K562 (cell line): ENCODE measurements at regions not wholly inside any gene's neighbourhood (a gene's known extent, or its start where the extent isn't known, plus 50 kb on each side); places are given as distances from the start of the nearest gene placed in this dataset.

Source experiments
- ATAC-seq: fragments of 200-7000 bp; cut with Tn5 transposase; 3 replicates; pipeline ENCODE4 v1.9.1; 2020; ENCODE audit warnings: moderate library complexity
- BruUV-seq: library from RNA; stranded (reverse); fragments of 400-500 nt; replicated peaks from 2 replicates; lab custom pipeline; 2021; lab: Mats Ljungman, UMichigan
- CTCF ChIA-PET: fragments of 300-600 bp; formaldehyde crosslinking; extraction: SDS; loops from one replicate; lab custom pipeline; 2021; ENCODE audit warnings: low intra/inter-chr PET ratio; lab: Yijun Ruan, JAX
- POLR2A ChIA-PET: fragments of 300-600, 350-650 bp; sonication (Branson Sonifier 250); formaldehyde crosslinking; extraction: SDS; loops from one replicate; lab custom pipeline; 2021; ENCODE audit warnings: antibody characterized with exemption, inconsistent platforms; lab: Yijun Ruan, JAX
- DNase-seq, 4 experiments: peaks; one replicate each; pipeline versions ENCODE4 v3.0.0 to v3.0.0-alpha.2; 2011 to 2018; ENCODE audit warnings: low spot score in 3 of 4, mixed read lengths in 3 of 4; ENCODE audit errors: extremely low read depth in 1 of 4
- FAIRE-seq: peaks from 2 replicates; lab custom pipeline; 2011; peaks lifted over from hg19 to GRCh38; lab: Jason Lieb, UNC
- H2AFZ ChIP-seq: 2 replicates; pipeline ENCODE4 v1.6.0; 2011; ENCODE audit warnings: low read depth, low read length, control low read depth, inconsistent platforms
- H3K27ac ChIP-seq: fragments of 200-600 bp; 3 replicates; pipeline ENCODE4 v1.8.0; 2011; ENCODE audit warnings: low read depth, mild to moderate bottlenecking, control low read depth, inconsistent platforms, low read length, moderate library complexity, mixed read lengths; ENCODE audit errors: extremely low read depth
- H3K27me3 ChIP-seq, 2 experiments: fragments of 300-600 bp in 1 of 2; 2 replicates in 1 of 2; 3 replicates in 1 of 2; pipeline versions ENCODE4 v1.6.0 to v1.8.0; 2011; ENCODE audit warnings: inconsistent platforms in 2 of 2, low read length in 2 of 2, mild to moderate bottlenecking in 1 of 2, mixed read lengths in 1 of 2, moderate library complexity in 1 of 2; ENCODE audit not compliant: control insufficient read depth in 2 of 2, insufficient read depth in 2 of 2
- H3K36me3 ChIP-seq: fragments of 300-600 bp; 3 replicates; pipeline ENCODE4 v1.8.0; 2011; ENCODE audit warnings: mild to moderate bottlenecking, low read length, inconsistent platforms; ENCODE audit not compliant: control insufficient read depth, insufficient read depth
- H3K4me1 ChIP-seq, 2 experiments: fragments of 200-600 bp in 1 of 2; replicated peaks in 1 of 2; 2 replicates in 1 of 2; 3 replicates in 1 of 2; pipeline versions ENCODE4 v1.5.1 to v1.8.0; 2011; ENCODE audit warnings: inconsistent platforms in 2 of 2, low read length in 2 of 2, mild to moderate bottlenecking in 1 of 2, mixed read lengths in 1 of 2, moderate library complexity in 1 of 2; ENCODE audit not compliant: control insufficient read depth in 2 of 2, insufficient read depth in 2 of 2
- H3K4me2 ChIP-seq: 2 replicates; pipeline ENCODE4 v1.6.1; 2011; ENCODE audit warnings: low read length, control low read depth, inconsistent platforms, mixed read lengths; ENCODE audit not compliant: insufficient read depth
- H3K4me3 ChIP-seq: fragments of 200-600 bp; sonication (generic), shearing (Covaris generic); 2 replicates; pipeline ENCODE4 v1.5.1; 2016; ENCODE audit warnings: control low read depth, inconsistent platforms
- H3K79me2 ChIP-seq: fragments of 200-600 bp; 3 replicates; pipeline ENCODE4 v1.8.0; 2011; ENCODE audit warnings: low read length, inconsistent platforms; ENCODE audit not compliant: control insufficient read depth, insufficient read depth
- H3K9ac ChIP-seq, 2 experiments: 2 replicates each; pipeline versions ENCODE4 v1.6.0 to v1.6.1; 2011; ENCODE audit warnings: low read depth in 2 of 2, low read length in 2 of 2, control low read depth in 1 of 2, inconsistent platforms in 1 of 2, mild to moderate bottlenecking in 1 of 2, mixed read lengths in 1 of 2; ENCODE audit not compliant: insufficient read depth in 1 of 2
- H3K9me1 ChIP-seq: one replicate; pipeline ENCODE4 v1.6.0; 2011; ENCODE audit warnings: inconsistent platforms, mild to moderate bottlenecking, low read length, moderate library complexity; ENCODE audit not compliant: control insufficient read depth, insufficient read depth
- H3K9me3 ChIP-seq: replicated peaks from 2 replicates; pipeline ENCODE4 v1.5.1; 2011; ENCODE audit warnings: low read depth, low read length, inconsistent platforms; ENCODE audit not compliant: control insufficient read depth, insufficient read depth
- H4K20me1 ChIP-seq: replicated peaks from 2 replicates; pipeline ENCODE4 v1.6.1; 2011; ENCODE audit warnings: low read length, inconsistent platforms, mixed read lengths; ENCODE audit not compliant: control insufficient read depth, insufficient read depth
- CHD2 ChIP-seq: IDR thresholded peaks from 2 replicates; pipeline ENCODE4 v1.6.1; 2011; ENCODE audit warnings: low read depth, low read length
- E2F3 ChIP-seq: fragments of 250-450 bp; sonication (Bioruptor Pico); IDR thresholded peaks from 2 replicates; pipeline ENCODE4 v1.4.0; 2020; ENCODE audit warnings: mild to moderate bottlenecking
- GABPA ChIP-seq: fragments of 200-800 bp; sonication (Bioruptor generic); conservative IDR thresholded peaks from 2 replicates; pipeline ENCODE4 v1.6.1; 2016; ENCODE audit warnings: low read depth, missing genetic modification characterization, missing compliant biosample characterization
- MTA1 ChIP-seq: fragments of 450-650 bp; IDR thresholded peaks from 2 replicates; pipeline ENCODE4 v1.6.1; 2017; ENCODE audit warnings: borderline replicate concordance
- NFE2L1 ChIP-seq: fragments of 450-650 bp; IDR thresholded peaks from 2 replicates; pipeline ENCODE4 v1.6.1; 2016; ENCODE audit warnings: missing genetic modification characterization, low read depth, mild to moderate bottlenecking, missing compliant biosample characterization, moderate library complexity, borderline replicate concordance
- SMC3 ChIP-seq: conservative IDR thresholded peaks from 2 replicates; pipeline ENCODE4 v1.6.1; 2011; ENCODE audit warnings: low read depth, low read length, improper control_type of control experiment; ENCODE audit not compliant: insufficient read depth
- ZNF133 ChIP-seq: fragments of 250-450 bp; sonication (Bioruptor Pico); IDR thresholded peaks from 2 replicates; pipeline ENCODE4 v1.4.0; 2020; ENCODE audit warnings: mild to moderate bottlenecking
- ZNF408 ChIP-seq: fragments of 250-450 bp; sonication (Bioruptor Pico); IDR thresholded peaks from 2 replicates; pipeline ENCODE4 v1.4.0; 2020; ENCODE audit warnings: low read depth, mild to moderate bottlenecking, moderate library complexity
- WGBS: fragments of 100-300 bp; shearing (Covaris generic); methylation state at CpG from one replicate; pipeline ENCODE4 v1.1.6; 2016; ENCODE audit warnings: low coverage, mixed read lengths; ENCODE audit not compliant: insufficient coverage; ENCODE audit errors: missing lambda C conversion rate; 5-methylcytosine and 5-hydroxymethylcytosine counted together
- in situ Hi-C: fragments of 300-500 bp; cut with MboI; formaldehyde crosslinking; loops from 4 replicates; pipeline ENCODE4 v1.15.0; 2018; ENCODE audit warnings: inconsistent platforms, mixed read lengths
- intact Hi-C: fragments of 100-400 bp; cut with micrococcal nuclease; formaldehyde crosslinking; loops from 2 replicates; pipeline ENCODE4 v1.14.2; 2022
- TF ChIP-seq, protein P1 (sequence below): sonication (generic); IDR thresholded peaks from 2 replicates; pipeline ENCODE4 v1.6.1; 2016
- TF ChIP-seq, protein P2 (sequence below): fragments of 450-650 bp; IDR thresholded peaks from 2 replicates; pipeline ENCODE4 v1.6.1; 2018; ENCODE audit warnings: mild to moderate bottlenecking, low read depth; ENCODE audit not compliant: partially characterized antibody
- TF ChIP-seq, protein P3 (sequence below): fragments of 250-450 bp; sonication (Bioruptor Pico); IDR thresholded peaks from 2 replicates; pipeline ENCODE4 v1.4.0; 2020; ENCODE audit warnings: borderline replicate concordance
- TF ChIP-seq, protein P4 (sequence below), 2 experiments: fragments of 200-800 bp in 1 of 2; sonication (Bioruptor generic) in 1 of 2; sonication (generic) in 1 of 2; formaldehyde crosslinking in 1 of 2; IDR thresholded peaks in 1 of 2; conservative IDR thresholded peaks in 1 of 2; 2 replicates each; pipeline versions ENCODE4 v1.5.0 to v1.6.1; 2016 to 2020; ENCODE audit warnings: missing compliant biosample characterization in 1 of 2, missing genetic modification characterization in 1 of 2, missing genetic modification reagents in 1 of 2
- TF ChIP-seq, protein P5 (sequence below): fragments of 250-450 bp; sonication (Bioruptor Pico); IDR thresholded peaks from 2 replicates; pipeline ENCODE4 v1.4.0; 2020; ENCODE audit warnings: mild to moderate bottlenecking, moderate library complexity

DNA sequence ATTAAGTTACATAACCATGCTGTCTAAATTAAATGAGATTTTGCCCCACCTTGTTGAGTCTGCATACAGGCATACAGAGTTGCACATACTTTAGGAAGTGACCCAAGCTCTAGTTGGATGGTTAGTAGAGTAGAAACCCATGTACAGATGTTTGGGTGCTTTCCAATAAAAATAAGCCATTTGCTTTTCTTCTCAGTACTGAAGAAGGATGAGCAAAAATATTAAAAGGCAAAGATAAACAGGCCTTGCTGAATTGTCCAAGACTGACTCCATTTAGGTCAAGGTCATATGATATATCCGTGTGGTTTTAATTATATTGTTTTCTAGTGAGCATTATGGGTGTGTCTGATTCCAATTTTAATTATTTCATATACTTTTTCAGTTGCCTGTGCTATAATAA lies 589.4 kb downstream of the RFPL4B start:
- Histone ChIP-seq H3K9ac (no peak overlapping the region), H3K27me3 (no peaks in the 10 kb centered on the region), H4K20me1 (no peaks in the 10 kb centered on the region), H3K9me3 (no peaks in the 10 kb centered on the region), H3K4me1 (no peaks in the 10 kb centered on the region; a peak in 1 of 5 replicates), H3K4me2 (no peak overlapping the region), H3K36me3 (no peaks in the 10 kb centered on the region), H2AFZ (no peak overlapping the region), H3K27ac (no peak overlapping the region), H3K79me2 (no peaks in the 10 kb centered on the region), H3K9me1 (no peaks in the 10 kb centered on the region), H3K4me3 (no peak overlapping the region)
- in situ Hi-C loops (no loop called here), intact Hi-C loops (no loop called here)
- ChIA-PET CTCF (no interaction called here), POLR2A (no interaction called here)
- no peak for FAIRE-seq
- 29% methylated on average over 1 of the region's 1 CpG for WGBS
- DNase-seq: no peak
- ATAC-seq: no peak
- no TSS peak for BruUV-seq
- TF ChIP-seq, protein P1, sequence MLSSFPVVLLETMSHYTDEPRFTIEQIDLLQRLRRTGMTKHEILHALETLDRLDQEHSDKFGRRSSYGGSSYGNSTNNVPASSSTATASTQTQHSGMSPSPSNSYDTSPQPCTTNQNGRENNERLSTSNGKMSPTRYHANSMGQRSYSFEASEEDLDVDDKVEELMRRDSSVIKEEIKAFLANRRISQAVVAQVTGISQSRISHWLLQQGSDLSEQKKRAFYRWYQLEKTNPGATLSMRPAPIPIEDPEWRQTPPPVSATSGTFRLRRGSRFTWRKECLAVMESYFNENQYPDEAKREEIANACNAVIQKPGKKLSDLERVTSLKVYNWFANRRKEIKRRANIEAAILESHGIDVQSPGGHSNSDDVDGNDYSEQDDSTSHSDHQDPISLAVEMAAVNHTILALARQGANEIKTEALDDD: no peak
- TF ChIP-seq E2F3 (CRISPR knock-in tag): no peak
- TF ChIP-seq, protein P2, sequence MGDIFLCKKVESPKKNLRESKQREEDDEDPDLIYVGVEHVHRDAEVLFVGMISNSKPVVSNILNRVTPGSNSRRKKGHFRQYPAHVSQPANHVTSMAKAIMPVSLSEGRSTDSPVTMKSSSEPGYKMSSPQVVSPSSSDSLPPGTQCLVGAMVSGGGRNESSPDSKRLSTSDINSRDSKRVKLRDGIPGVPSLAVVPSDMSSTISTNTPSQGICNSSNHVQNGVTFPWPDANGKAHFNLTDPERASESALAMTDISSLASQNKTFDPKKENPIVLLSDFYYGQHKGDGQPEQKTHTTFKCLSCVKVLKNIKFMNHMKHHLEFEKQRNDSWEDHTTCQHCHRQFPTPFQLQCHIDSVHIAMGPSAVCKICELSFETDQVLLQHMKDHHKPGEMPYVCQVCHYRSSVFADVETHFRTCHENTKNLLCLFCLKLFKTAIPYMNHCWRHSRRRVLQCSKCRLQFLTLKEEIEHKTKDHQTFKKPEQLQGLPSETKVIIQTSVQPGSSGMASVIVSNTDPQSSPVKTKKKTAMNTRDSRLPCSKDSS: no peak
- TF ChIP-seq CHD2: no peak
- TF ChIP-seq, protein P3, sequence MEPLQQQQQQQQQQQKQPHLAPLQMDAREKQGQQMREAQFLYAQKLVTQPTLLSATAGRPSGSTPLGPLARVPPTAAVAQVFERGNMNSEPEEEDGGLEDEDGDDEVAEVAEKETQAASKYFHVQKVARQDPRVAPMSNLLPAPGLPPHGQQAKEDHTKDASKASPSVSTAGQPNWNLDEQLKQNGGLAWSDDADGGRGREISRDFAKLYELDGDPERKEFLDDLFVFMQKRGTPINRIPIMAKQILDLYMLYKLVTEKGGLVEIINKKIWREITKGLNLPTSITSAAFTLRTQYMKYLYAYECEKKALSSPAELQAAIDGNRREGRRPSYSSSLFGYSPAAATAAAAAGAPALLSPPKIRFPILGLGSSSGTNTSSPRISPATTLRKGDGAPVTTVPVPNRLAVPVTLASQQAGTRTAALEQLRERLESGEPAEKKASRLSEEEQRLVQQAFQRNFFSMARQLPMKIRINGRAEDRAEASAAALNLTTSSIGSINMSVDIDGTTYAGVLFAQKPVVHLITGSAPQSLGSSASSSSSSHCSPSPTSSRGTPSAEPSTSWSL: no peak
- TF ChIP-seq ZNF133 (CRISPR knock-in tag): no peak
- TF ChIP-seq MTA1: no peak
- no peak for TF ChIP-seq ZNF408 (CRISPR knock-in tag)
- no peak for TF ChIP-seq NFE2L1 (tag)
- TF ChIP-seq GABPA (tag): no peak
- TF ChIP-seq, protein P4, sequence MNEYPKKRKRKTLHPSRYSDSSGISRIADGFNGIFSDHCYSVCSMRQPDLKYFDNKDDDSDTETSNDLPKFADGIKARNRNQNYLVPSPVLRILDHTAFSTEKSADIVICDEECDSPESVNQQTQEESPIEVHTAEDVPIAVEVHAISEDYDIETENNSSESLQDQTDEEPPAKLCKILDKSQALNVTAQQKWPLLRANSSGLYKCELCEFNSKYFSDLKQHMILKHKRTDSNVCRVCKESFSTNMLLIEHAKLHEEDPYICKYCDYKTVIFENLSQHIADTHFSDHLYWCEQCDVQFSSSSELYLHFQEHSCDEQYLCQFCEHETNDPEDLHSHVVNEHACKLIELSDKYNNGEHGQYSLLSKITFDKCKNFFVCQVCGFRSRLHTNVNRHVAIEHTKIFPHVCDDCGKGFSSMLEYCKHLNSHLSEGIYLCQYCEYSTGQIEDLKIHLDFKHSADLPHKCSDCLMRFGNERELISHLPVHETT (CRISPR knock-in tag; conservative IDR thresholded peaks at IDR 0.05 in 1 of 2, IDR thresholded peaks at IDR 0.05 in 1 of 2): no peak
- TF ChIP-seq, protein P5, sequence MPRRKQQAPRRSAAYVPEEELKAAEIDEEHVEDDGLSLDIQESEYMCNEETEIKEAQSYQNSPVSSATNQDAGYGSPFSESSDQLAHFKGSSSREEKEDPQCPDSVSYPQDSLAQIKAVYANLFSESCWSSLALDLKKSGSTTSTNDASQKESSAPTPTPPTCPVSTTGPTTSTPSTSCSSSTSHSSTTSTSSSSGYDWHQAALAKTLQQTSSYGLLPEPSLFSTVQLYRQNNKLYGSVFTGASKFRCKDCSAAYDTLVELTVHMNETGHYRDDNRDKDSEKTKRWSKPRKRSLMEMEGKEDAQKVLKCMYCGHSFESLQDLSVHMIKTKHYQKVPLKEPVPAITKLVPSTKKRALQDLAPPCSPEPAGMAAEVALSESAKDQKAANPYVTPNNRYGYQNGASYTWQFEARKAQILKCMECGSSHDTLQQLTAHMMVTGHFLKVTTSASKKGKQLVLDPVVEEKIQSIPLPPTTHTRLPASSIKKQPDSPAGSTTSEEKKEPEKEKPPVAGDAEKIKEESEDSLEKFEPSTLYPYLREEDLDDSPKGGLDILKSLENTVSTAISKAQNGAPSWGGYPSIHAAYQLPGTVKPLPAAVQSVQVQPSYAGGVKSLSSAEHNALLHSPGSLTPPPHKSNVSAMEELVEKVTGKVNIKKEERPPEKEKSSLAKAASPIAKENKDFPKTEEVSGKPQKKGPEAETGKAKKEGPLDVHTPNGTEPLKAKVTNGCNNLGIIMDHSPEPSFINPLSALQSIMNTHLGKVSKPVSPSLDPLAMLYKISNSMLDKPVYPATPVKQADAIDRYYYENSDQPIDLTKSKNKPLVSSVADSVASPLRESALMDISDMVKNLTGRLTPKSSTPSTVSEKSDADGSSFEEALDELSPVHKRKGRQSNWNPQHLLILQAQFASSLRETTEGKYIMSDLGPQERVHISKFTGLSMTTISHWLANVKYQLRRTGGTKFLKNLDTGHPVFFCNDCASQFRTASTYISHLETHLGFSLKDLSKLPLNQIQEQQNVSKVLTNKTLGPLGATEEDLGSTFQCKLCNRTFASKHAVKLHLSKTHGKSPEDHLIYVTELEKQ (CRISPR knock-in tag): no peak
- no peak for TF ChIP-seq SMC3
